HT-29 (cell line): ENCODE measurements at regions not wholly inside any gene's neighbourhood (a gene's known extent, or its start where the extent isn't known, plus 50 kb on each side); places are given as distances from the start of the nearest gene placed in this dataset.

Experiments used
- DNase-seq: peaks from one replicate; pipeline ENCODE4 v3.0.0-alpha.2; 2015; ENCODE audit warnings: low spot score

DNA sequence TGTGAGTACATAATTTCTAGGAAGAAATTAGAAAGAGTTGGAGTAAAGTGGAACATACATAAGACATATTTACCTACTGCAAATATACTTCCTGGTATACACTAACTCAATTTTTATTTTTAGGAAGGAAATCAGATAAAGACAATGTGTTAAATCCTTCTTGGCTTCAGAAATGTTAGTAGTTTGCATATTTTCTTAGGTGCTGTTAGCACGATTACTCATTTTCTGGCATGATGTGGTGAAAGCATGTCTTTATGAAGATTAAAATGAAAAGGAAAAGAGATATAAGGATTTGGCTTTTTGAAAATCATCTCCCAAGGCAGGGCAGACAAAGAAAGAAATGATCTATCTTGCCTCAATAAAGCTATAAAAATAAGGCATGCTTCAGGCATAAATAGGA is 287.6 kb upstream of the E2F7 start:
- DNase-seq: no peak

DNA sequence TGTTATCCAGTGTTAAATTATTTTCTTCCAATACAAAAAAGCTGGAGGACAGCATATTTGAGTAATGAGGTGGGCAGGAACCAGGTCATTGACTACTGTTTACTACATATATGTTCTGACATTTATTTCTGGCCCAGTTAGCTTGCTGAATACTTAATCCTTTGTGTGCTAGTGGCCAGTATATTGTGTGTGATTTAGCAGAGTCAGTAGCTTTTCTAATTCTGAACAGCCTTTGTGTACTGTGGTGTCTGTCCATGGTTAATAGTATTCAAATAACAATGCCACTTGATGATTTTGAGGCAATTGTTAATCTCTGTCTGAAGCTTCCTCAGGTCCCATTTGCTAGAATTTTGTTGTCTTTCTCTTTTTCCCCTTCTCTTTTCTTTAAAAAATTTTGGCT is 286.5 kb upstream of the E2F7 start:
- DNase-seq: no peak

DNA sequence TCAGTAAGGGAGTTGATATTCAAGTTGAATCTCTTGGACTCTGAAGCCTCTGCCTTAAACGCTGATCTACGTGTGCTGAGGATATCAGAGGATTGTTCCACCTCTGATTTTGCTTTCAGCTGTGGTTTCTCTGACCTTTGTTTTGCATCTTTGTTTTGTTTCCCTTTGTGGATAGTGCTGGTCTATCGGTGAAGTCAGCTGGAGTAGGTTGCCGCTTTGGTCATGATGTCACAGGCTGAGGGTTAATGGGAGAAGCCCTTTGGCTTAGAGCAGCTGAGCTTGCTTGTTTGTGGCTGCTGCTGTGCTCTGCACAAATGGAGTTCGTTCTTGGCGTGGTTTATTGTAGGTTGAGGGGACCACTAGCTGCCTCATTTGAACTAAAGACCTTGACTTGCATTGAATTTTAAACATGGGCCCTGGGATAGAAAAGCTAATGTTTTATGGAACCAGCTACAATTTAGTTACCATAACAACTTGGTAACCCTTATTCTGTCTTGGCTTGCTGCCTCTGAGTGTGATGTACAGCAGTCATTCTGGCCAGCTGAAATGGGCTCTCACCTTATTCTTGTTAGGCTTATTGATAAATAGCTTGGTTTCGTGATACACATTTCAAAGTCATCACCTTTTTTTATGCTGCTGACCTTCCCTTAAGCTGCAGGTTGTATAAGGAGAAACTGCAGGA is 284.5 kb upstream of the E2F7 start:
- DNase-seq: no peak

DNA sequence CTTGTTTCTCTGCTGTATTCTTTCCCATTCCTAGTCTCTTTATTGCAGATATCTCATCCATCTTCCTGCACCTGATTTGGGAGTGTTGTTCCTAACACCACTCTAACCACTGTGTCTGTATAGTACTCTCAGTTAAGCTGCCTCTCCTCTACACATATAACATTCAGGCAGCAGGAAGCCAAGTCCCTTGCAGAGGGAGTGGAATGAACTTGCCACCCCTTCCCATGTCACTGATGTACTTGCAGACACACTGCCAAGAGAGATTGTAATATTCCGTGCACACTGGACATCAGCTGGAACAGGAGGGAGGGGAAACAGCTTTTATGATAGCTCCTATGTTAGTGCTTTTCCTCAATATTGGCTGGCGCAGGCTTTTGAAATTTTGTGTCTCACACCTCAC is 281.6 kb upstream of the E2F7 start:
- DNase-seq: no peak

DNA sequence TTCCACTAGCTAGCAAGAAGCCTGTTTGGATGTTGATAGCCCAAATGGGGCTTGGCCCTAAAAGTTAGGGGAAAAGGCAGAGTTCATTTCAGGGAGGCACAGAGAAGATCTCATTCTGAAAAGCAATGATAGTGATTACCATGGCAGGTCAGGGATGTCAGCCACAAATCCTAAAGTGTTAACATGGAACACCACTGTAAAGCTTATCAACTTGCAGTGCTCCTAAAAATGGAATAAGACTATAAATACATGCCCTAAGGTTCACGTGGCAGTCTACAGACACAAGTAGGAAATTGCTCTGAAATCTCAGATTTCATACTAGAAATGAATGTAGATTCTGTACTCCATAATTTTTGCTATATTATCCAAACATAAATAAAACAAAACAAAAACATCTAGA is 280.0 kb upstream of the E2F7 start:
- DNase-seq: no peak

DNA sequence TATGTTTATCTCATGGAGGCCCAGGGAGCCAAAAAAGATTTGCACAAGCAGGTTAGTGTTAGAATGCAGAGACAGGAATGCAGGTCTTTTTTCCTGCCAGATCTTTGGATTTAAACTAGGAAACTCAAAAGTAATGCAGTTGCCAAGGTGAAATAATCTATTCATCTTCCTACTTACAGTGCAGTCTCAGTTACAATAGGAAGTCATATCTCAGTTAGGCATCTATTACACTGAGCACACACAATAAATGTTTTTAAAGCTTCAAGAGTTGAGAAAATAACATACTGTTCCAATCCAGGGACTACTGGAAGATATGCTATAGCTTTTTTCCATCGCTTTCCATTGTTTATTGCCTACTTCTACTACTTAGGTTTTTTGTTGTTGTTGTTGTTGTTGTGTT is 279.3 kb upstream of the E2F7 start:
- no peak for DNase-seq

DNA sequence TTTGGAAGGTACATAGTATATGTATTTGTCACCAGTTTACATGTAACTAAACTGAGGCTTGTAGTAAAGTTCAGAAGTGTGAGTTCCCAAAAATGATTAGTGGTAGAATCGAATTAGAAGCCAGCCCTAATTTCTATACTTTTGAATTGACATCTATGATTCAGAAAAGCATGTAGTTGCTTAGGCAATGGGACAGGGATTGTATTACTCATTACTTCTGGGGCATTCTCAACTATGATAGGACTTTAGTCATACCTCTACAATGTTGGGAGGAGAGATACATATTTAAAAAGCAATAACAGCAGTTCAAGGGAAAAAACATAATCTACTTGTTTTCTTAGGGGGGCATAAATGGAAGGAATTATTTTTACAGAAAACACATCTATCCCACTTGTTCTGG is 277.9 kb upstream of the E2F7 start:
- DNase-seq: no peak

DNA sequence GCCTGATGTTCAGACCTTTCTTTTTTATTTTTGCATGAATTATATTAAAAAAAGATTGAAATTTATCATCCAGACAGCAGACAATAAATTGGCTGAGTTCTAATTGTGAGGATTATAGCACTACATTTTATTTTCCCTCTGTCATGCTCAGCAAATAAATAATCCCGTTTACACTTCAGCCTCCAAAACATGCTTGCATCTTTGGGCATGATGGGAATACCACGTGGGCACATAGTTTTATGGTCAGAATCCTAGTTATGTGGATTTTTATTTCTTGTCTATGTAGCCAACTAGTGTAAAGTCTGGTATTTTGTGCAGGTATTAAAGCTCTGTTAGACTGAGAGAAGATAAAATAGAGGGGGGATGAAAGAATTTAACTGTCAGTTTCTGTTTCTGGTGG is 276.9 kb upstream of the E2F7 start:
- no peak for DNase-seq

DNA sequence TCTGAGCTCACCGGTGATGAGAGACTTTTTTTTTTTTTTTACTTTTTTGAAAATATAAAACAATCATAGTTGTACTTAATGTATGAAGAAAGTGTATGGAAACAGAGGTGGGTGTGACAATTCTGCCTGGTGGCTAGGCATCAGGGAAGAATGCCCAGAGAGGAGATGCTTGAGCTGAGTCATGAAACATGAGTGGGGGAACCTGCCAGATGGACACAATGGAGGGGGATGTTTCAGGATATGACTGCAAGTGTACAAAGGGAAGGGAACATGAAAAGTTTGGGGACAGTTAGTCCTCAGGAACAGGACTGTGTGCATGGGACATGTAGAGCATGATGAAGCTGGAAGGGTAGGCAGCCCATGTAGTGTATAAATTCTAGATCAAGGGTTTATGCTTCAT is 274.2 kb upstream of the E2F7 start:
- DNase-seq: no peak

DNA sequence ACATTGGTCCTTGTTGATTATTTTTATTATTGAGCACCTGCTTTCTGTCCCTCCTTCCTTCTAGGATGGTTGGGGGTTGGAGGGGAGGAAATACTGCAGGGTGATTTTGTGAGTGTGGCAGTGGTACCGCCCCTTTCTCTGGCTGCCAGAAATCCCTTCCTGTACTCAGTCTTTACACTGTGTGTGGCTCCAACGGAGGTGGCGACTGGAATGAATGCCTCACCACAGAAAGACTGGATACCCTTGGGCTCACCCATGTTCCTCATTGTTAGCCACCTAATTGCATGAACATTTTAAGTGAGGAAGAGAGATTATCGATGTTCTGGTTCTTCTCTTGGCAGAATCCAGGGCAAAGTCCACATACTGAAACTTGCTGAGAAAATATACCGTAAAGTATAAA is 272.0 kb upstream of the E2F7 start:
- no peak for DNase-seq

DNA sequence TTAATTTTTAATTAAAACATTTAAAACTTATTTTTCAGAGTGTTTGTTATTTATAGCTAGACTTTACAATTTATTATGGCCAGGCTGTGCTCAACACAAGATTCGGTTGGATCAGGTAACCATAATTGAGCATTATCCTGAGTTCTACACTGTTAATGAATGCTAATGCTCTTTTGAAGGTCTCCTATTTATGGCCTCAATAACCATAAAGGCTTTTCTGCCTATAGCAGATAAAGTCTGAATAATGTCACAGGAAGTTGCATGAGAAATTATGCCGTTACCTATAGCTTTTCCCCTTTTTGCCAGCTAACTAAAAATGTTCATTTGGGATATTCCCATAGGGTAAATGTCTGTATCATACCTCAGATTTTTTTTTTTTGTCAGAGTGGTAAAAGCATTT is 269.4 kb upstream of the E2F7 start:
- DNase-seq: no peak

DNA sequence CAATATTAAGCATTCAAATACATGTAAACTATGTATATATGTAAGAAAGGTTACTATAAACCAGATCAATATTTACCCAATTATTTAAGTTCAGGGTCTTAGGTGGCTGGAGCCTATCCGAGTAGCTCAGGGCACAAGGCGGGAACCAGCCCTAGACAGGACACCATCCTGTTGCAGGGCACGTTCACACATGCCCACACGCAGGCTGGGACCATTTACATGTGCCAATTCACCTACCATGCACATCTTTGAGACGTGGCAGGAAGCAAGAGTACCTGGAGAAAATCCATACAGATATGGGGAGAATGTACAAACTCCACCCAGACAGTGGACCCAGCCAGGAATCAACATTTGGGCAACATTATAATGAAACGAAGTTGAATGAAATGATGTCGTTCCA is 263.0 kb upstream of the E2F7 start:
- no peak for DNase-seq

DNA sequence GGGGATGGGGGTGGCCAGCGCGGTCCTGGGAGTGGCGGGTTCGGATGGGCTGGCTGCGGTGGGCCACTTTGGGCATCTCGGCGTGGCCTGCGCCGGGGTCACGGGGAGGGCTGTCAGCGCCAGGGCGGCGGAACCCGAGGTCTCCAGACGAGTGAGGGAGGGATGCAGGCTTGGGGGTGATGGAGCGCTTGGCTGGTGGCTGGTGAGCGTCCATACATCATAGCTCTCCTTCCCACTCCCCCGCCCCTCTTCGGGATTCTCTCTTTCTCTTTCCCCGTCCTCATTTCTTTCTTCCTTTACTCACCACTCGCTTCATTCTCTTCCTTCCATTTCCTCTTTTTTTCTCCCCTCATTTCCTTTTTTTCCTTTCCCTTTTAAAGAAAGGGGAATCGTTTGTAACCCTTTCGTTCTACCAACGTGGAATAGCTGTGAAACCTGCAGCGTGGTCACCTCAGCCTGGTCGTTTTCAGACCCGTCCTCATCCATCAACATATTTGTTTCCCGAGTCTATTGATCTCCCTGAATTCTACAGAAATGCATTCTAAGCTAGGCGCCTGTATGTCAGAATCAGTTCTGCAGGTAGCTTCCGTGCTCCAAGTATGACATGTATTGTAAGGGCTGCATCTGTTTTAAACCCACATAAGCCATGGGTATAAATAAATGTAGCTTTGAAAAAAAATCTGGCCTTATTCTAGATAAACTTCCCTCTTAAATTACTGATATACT is 260.3 kb upstream of the E2F7 start:
- DNase-seq: no peak

DNA sequence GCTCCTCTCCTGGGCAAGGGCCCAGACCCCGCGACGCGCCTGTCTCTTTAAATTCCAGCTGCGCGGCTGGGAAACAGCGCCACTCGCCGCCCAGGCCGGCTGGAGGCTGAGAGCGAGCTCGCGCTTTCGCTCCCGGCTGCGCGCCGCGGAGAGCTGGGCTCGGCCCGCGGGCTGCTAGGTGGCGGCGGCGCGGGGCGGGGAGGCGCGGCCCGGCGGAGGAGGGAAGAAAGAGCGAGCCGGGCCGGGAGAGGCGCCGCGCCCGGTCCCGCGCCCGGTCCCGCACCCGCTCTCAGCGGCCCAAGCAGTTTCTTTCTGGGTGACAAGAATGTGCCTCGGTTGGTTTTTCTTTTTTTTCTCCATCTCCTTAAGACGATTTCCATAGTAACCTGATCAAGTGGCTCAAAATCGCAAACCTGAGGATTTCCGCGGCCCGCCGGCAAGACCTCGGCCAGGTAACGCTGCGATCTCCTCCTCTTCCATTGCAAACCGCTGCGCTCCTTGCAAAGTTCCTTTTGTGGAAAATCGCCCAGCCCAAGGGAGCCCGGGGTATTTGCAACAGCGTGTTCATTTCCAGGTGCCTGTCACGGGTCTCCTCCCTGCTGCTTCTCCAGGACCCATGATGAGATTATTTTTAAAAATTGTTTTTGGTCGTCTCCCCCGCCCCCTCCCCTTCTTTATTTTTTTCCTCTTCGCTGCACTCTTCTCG is 259.5 kb upstream of the E2F7 start:
- DNase-seq: peak; percentile 53

DNA sequence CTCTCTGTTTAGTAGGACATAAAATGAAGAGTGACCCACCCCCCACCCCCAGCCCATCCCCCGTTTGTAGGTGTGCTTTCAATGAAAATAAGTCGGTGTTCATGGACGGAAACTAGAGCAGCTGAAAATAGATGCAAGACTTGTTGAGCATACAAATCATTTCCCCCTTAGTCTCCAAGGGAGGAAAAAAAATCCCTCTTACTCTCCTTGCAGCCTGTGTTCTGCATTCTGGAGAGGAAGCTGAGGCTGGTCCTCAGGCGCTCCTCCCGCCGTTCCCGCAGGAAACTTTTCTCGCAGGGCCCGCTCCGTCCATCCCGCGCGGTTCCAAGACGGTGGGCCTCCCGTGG is 259.0 kb upstream of the E2F7 start:
- no peak for DNase-seq

DNA sequence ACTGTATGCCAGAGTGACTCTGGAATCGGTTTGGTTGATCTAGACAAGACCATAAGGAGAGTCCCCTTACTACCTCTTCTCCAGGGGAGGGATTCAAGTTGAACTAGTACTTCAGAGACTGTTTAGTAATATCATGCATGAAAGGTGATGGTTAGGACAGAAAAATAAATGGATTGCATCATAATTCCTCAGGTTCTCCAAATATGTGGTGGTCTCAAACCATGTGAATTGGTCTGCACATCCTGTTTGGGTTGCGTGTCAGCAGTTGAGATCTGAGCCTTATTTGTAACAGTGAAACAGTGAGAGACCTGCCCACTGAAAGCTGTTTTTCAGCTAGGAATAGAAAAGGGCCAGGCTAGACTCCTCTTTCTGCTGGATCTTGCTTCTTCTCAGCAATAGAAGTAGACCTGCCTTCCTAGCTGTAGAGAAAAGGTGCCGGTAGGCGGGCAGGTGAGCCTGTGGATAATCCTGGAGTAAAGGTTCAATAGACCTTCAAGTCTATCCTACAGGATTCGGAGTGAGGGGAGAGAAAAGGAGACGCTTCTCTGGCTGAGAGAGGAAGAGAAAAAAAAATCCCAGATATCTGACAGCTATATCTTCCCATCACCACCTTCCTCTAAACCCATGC is 258.5 kb upstream of the E2F7 start:
- no peak for DNase-seq

DNA sequence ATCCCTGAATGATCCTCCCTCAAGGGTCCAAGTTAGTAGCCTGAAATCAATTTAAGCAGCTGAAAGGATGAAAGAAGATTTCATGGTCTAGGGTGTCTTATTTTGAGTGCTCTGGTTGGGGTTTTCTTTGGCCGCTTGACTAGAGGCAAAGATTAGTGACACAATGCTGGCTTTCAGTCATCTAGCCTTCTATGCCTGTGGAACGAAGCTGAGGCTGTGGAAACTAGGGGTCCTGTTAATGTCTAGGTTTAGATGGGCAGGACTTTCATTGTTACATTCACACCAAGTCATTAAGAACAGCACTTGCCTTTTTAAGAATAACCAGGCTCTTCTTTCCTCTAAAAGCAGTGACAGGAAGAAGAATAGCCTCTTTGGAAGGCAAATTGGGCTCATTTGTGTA is 253.8 kb upstream of the E2F7 start:
- DNase-seq: no peak

DNA sequence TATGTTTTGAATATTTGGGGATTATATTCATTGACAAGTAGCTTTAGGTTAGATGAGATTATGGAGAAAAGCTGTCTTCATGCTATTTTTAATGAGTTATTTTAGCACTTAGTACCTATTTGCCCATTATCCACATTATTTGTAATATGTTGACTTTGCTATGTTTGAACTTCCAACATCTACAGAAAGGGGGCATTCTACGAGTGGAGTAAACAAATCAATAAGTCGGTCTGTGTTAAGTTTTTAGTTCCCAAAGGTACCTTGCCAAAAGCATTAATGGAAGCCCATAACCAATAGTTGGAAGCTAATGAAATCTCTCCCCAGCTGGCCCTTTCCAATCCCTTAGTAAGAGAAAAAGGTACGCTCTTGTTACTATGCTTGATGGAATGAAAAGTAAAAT is 250.0 kb upstream of the E2F7 start:
- DNase-seq: no peak

DNA sequence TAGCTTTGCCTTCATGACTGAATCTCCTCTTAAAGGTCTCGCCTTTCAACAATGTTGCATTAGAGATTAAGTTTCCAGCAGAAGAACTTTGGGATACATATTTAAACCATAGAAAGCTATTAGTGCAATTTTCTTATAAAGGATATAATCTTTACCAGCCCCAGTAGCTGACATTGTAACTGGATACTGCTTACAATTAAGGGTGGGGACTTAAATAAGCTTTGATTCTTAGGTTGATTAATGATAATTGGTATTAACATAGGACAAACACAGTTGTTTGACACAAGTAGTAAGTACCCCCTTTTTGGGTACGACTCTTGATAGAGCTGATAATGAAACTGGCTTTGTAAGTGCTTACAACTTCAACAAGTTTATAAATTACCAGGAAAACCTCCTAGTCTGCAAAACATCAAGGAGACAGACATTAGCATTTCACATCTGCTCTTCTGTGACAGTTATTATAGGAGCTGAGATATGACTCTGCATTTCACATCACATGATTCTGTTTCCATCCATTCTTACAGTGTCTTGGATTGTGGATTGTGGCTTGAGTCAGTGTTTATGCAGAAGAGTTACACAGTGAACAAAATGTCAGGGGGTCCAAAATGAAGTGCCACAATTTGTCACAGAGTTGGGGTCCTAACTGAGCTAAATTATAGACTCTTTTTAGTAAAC is 249.1 kb upstream of the E2F7 start:
- DNase-seq: no peak

DNA sequence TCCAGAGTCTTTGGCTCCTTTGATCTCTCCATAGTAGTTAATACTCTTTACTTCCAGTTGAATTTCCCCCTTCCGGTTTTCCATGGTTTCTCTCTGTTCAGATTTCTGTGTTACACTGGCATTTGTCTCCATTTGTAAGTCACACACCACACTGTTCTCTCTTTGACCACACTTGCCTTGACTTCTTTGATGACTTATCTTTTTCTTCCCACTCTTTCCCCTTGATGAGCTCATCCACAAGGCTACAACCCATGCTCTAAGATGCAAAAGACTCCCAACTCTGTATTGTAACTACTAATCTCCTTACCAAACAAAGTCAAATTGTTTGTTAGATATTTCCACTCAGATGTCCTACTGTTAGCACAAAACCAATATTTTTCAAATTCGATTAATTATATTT is 242.7 kb upstream of the E2F7 start:
- DNase-seq: no peak

DNA sequence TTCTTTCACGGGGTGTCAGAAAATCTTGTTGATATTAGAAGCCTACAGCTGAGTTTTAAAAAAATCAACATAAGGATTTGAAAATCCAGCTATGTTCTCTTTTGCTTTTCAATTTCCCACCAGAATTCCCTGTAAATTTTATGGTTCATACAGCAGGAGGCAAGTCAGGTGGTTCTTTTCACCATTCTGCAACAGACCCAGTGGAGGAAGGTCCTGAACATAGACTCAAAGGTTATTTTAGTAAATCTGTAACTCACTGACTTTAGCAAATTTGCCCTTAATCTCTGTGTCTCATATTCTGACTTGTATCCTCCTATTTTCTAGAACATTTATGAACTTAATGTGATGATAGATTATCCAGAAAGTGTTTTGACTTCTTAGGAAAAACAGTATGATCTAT is 235.4 kb upstream of the E2F7 start:
- DNase-seq: no peak
